ENCODE measurements at regions not wholly inside any gene's neighbourhood (a gene's known extent, or its start where the extent isn't known, plus 50 kb on each side); places are given as distances from the start of the nearest gene placed in this dataset.

DNA sequence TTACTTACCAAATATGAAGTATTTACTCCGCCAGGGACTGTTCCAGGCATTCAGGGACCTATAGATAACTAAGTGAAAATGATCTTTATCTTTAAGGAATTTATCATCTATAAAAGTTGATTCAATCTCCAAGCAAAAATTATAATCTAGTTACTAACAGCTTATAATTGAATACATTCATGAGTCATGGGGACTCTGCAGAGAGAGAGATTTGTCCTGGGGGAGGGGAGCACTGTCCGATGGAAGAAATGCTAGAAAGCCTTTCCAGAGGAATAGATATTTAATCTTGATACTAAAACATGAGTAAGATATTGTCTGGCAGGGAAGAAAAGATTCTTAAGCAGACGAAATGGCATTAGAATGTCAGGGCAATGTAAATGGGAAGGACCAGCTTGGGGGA lies 139.3 kb downstream of the CD164 start:
- in situ Hi-C loops (cut with HindIII; ENCODE audit: low sequenced_read_pairs) = no loop called here
- H3K4me3 ChIP-seq (ENCODE audit: low read depth, low read length) = no peak overlapping the region
- no peak for DNase-seq (ENCODE audit: low read depth)
- TF ChIP-seq, protein P1, sequence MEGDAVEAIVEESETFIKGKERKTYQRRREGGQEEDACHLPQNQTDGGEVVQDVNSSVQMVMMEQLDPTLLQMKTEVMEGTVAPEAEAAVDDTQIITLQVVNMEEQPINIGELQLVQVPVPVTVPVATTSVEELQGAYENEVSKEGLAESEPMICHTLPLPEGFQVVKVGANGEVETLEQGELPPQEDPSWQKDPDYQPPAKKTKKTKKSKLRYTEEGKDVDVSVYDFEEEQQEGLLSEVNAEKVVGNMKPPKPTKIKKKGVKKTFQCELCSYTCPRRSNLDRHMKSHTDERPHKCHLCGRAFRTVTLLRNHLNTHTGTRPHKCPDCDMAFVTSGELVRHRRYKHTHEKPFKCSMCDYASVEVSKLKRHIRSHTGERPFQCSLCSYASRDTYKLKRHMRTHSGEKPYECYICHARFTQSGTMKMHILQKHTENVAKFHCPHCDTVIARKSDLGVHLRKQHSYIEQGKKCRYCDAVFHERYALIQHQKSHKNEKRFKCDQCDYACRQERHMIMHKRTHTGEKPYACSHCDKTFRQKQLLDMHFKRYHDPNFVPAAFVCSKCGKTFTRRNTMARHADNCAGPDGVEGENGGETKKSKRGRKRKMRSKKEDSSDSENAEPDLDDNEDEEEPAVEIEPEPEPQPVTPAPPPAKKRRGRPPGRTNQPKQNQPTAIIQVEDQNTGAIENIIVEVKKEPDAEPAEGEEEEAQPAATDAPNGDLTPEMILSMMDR (IDR thresholded peaks at IDR 0.05; ENCODE audit: low read depth, low read length, missing control alignments) = no peak

DNA sequence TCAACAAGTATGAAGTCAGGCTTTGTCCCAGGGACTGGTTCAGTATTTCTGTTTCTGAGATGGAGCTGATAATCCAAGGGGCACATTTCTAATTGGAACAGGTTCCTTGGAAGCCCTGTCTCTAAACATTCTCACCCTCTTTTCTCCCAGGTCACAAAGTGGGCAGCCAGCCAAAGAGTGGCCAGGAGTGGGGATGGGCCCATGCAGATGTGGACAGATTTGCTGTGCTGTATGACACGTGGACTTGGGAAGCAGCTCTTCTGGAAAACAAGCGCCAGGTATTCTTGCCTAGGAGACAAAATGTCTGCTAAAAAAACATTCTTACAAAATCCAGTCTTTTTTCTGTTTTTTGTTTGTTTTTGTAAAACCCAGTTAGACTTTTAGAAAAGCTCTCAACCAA lies 140.2 kb downstream of the CD164 start:
- TF ChIP-seq, protein P1 (IDR thresholded peaks at IDR 0.05; ENCODE audit: low read depth, low read length, missing control alignments) = no peak
- DNase-seq (ENCODE audit: low read depth) = no peak
- in situ Hi-C loops (cut with HindIII; ENCODE audit: low sequenced_read_pairs) = no loop called here
- H3K4me3 ChIP-seq (ENCODE audit: low read depth, low read length) = no peak overlapping the region

GRCh38 chr6:109241199-109241598 lies 141.1 kb downstream of the CD164 start:
- in situ Hi-C loops (cut with HindIII; ENCODE audit: low sequenced_read_pairs) = no loop called here
- TF ChIP-seq, protein P1 (IDR thresholded peaks at IDR 0.05; ENCODE audit: low read depth, low read length, missing control alignments) = no peak
- no peak overlapping the region for H3K4me3 ChIP-seq (ENCODE audit: low read depth, low read length)
- no peak for DNase-seq (ENCODE audit: low read depth)

- TF ChIP-seq, protein P1 (IDR thresholded peaks at IDR 0.05; ENCODE audit: low read depth, low read length, missing control alignments) = no peak
- in situ Hi-C loops (cut with HindIII; ENCODE audit: low sequenced_read_pairs) = no loop called here
- no peak for DNase-seq (ENCODE audit: low read depth)
- no peak overlapping the region for H3K4me3 ChIP-seq (ENCODE audit: low read depth, low read length)
Measured at GRCh38 chr6:109240370-109241084, 141.7 kb downstream of the CD164 start.

GRCh38 chr6:109239651-109240321 lies 142.5 kb downstream of the CD164 start:
- in situ Hi-C loops (cut with HindIII; ENCODE audit: low sequenced_read_pairs) = no loop called here
- no peak overlapping the region for H3K4me3 ChIP-seq (ENCODE audit: low read depth, low read length)
- DNase-seq (ENCODE audit: low read depth) = no peak
- TF ChIP-seq, protein P1 (IDR thresholded peaks at IDR 0.05; ENCODE audit: low read depth, low read length, missing control alignments) = no peak

- in situ Hi-C loops (cut with HindIII; ENCODE audit: low sequenced_read_pairs) = no loop called here
- TF ChIP-seq, protein P1 (IDR thresholded peaks at IDR 0.05; ENCODE audit: low read depth, low read length, missing control alignments) = no peak
- no peak for DNase-seq (ENCODE audit: low read depth)
Measured at GRCh38 chr6:109239160-109239559, 143.1 kb downstream of the CD164 start.

More at GRCh38 chr6:109239160-109239559, 143.1 kb downstream of the CD164 start:
- no peak overlapping the region for H3K4me3 ChIP-seq (ENCODE audit: low read depth, low read length)

All from astrocyte of the cerebellum (primary cell).